ENCODE measurements at regions not wholly inside any gene's neighbourhood (a gene's known extent, or its start where the extent isn't known, plus 50 kb on each side); places are given as distances from the start of the nearest gene placed in this dataset.

- TF ChIP-seq CTCF (IDR thresholded peaks at IDR 0.05) (no peak), POLR2AphosphoS5 (IDR thresholded peaks at IDR 0.05) (no peak), POLR2A (IDR thresholded peaks at IDR 0.05) (no peak)
Measured at GRCh38 chr9:93812410-93812668, 142.8 kb downstream of the BARX1 start.

Measured in breast epithelium (tissue), 3 donors.